ENCODE measurements at regions not wholly inside any gene's neighbourhood (a gene's known extent, or its start where the extent isn't known, plus 50 kb on each side); places are given as distances from the start of the nearest gene placed in this dataset.

DNA sequence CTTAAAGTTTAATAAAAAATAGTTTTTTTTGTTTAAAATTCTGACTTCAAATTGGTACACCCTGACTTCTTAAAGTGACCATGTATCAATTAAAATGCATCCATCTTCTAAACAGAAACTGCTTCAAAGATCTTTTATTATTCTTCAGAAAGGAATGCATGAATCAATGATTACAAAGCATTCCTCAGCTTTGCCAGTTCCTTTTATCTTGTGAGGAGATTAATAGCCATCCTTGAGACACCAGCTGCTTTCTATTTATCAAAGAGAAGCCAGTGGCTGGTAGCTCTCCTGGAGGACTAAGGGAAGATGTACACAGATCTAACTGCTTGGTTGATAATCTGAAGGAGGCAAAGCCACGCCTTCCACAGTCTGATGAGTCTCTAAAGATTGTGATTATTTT lies 2222.5 kb downstream of the LRRC4C start:
- H3K27me3 ChIP-seq (ENCODE audit: control insufficient read depth in 2 of 2, insufficient read depth in 2 of 2, low read length in 2 of 2), result no peaks in the 10 kb centered on the region
- H4K20me1 ChIP-seq (ENCODE audit: insufficient read depth, low read length), result no peaks in the 10 kb centered on the region
- TF ChIP-seq, protein P1, sequence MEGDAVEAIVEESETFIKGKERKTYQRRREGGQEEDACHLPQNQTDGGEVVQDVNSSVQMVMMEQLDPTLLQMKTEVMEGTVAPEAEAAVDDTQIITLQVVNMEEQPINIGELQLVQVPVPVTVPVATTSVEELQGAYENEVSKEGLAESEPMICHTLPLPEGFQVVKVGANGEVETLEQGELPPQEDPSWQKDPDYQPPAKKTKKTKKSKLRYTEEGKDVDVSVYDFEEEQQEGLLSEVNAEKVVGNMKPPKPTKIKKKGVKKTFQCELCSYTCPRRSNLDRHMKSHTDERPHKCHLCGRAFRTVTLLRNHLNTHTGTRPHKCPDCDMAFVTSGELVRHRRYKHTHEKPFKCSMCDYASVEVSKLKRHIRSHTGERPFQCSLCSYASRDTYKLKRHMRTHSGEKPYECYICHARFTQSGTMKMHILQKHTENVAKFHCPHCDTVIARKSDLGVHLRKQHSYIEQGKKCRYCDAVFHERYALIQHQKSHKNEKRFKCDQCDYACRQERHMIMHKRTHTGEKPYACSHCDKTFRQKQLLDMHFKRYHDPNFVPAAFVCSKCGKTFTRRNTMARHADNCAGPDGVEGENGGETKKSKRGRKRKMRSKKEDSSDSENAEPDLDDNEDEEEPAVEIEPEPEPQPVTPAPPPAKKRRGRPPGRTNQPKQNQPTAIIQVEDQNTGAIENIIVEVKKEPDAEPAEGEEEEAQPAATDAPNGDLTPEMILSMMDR (IDR thresholded peaks at IDR 0.05), result no peak
- no peaks in the 10 kb centered on the region for H3K27me3 Mint-ChIP-seq (ENCODE audit: low read depth in 3 of 3)
- no peaks in the 10 kb centered on the region for H3K4me1 ChIP-seq (ENCODE audit: control insufficient read depth in 1 of 2, insufficient read depth in 2 of 2, low read length in 2 of 2)
- no peaks in the 10 kb centered on the region for H3K36me3 ChIP-seq (replicated peaks in 1 of 2; ENCODE audit: control insufficient read depth in 1 of 2, insufficient read depth in 2 of 2, low read length in 2 of 2)
- H3K9me3 ChIP-seq (replicated peaks in 1 of 2; ENCODE audit: control insufficient read depth in 1 of 2, insufficient read depth in 1 of 2, low read length in 2 of 2), result peaks cover 12 to 14% of the 10 kb centered on the region in 2 donors
- no peak overlapping the region for H3K4me3 ChIP-seq (replicated peaks in 1 of 3; ENCODE audit: low read depth in 2 of 3, low read length in 3 of 3)
- no peak overlapping the region for H3K27ac ChIP-seq (ENCODE audit: low read depth in 1 of 2, low read length in 2 of 2)
- no peak overlapping the region for H3K27ac Mint-ChIP-seq
- no peak overlapping the region for H3K9ac ChIP-seq (ENCODE audit: insufficient read depth, low read length, poor library complexity, severe bottlenecking)
- no peaks in the 10 kb centered on the region for H3K79me2 ChIP-seq (ENCODE audit: insufficient read depth, low read length)
- no peaks in the 10 kb centered on the region for H3K4me1 Mint-ChIP-seq
- no peak overlapping the region for H2AFZ ChIP-seq (ENCODE audit: insufficient read depth, low read depth, low read length, poor library complexity, severe bottlenecking)
- intact Hi-C loops (cut with micrococcal nuclease), result no loop called here
- no peaks in the 10 kb centered on the region for H3K36me3 Mint-ChIP-seq
- no peak for DNase-seq
- H3K9me3 Mint-ChIP-seq, result peaks cover 4 to 12% (median 5%) of the 10 kb centered on the region in 7 donors
- H3K4me3 Mint-ChIP-seq, result no peak overlapping the region
- no CpG with 5 or more reads among the region's 1 CpG for WGBS (ENCODE audit: insufficient coverage)
- no peak overlapping the region for H3K4me2 ChIP-seq (replicated peaks; ENCODE audit: extremely low read depth, low read length, poor library complexity, severe bottlenecking)

DNA sequence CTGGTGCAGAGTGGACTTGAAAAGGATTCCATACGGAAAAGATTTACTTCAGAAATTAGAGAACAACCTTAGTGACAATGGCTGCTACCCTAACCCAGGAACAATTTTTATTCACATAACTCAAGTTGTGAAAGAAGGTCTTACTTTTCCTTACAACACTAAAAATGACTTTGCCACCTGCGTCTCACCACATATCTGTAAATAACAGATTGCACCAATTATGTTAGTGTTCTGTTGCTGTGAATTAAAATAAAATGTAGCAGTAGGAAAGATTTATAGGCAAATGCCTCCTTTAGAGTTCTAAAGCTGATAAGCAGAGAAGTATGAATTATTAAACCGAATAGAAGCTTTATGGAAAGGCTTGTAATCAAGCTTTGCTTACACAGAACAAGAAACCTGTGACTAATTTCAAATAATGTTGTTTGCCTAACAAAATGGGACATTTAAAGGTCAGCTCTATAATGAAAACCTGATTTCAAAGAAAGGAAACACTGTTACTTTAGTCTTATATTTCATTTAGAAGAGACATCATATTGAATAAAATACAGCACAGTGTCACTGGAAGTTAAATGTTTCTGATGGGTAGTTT lies 2237.8 kb downstream of the LRRC4C start:
- intact Hi-C loops (cut with micrococcal nuclease), result no loop called here

More for the DNA sequence above, 2237.8 kb downstream of the LRRC4C start:
- no peaks in the 10 kb centered on the region for H3K36me3 ChIP-seq (replicated peaks in 1 of 2; ENCODE audit: control insufficient read depth in 1 of 2, insufficient read depth in 2 of 2, low read length in 2 of 2)
- TF ChIP-seq, protein P1 (IDR thresholded peaks at IDR 0.05), result no peak
- no peaks in the 10 kb centered on the region for H3K4me1 ChIP-seq (ENCODE audit: control insufficient read depth in 1 of 2, insufficient read depth in 2 of 2, low read length in 2 of 2)
- H3K9ac ChIP-seq (ENCODE audit: insufficient read depth, low read length, poor library complexity, severe bottlenecking), result no peak overlapping the region
- peaks cover 4 to 13% of the 10 kb centered on the region in 2 donors for H3K9me3 ChIP-seq (replicated peaks in 1 of 2; ENCODE audit: control insufficient read depth in 1 of 2, insufficient read depth in 1 of 2, low read length in 2 of 2)
- H3K79me2 ChIP-seq (ENCODE audit: insufficient read depth, low read length), result no peaks in the 10 kb centered on the region
- Mint-ChIP-seq H3K4me1 (no peaks in the 10 kb centered on the region), H3K9me3 (peaks cover 0 to 6% (median 3%) of the 10 kb centered on the region in 7 donors), H3K4me3 (no peak overlapping the region), H3K36me3 (no peaks in the 10 kb centered on the region), H3K27ac (no peak overlapping the region), H3K27me3 (ENCODE audit: low read depth in 3 of 3) (peaks cover 0 to 3% (median 0%) of the 10 kb centered on the region in 3 donors)
- H2AFZ ChIP-seq (ENCODE audit: insufficient read depth, low read depth, low read length, poor library complexity, severe bottlenecking), result no peak overlapping the region
- H3K27me3 ChIP-seq (ENCODE audit: control insufficient read depth in 2 of 2, insufficient read depth in 2 of 2, low read length in 2 of 2), result no peaks in the 10 kb centered on the region
- H4K20me1 ChIP-seq (ENCODE audit: insufficient read depth, low read length), result no peaks in the 10 kb centered on the region
- H3K4me2 ChIP-seq (replicated peaks; ENCODE audit: extremely low read depth, low read length, poor library complexity, severe bottlenecking), result no peak overlapping the region
- no CpG with 5 or more reads among the region's 3 CpGs for WGBS (ENCODE audit: insufficient coverage)
- DNase-seq, result no peak
- H3K4me3 ChIP-seq (replicated peaks in 1 of 3; ENCODE audit: low read depth in 2 of 3, low read length in 3 of 3), result no peak overlapping the region
- H3K27ac ChIP-seq (ENCODE audit: low read depth in 1 of 2, low read length in 2 of 2), result no peak overlapping the region
